Ovary (tissue), 7 donors: ENCODE measurements at regions not wholly inside any gene's neighbourhood (a gene's known extent, or its start where the extent isn't known, plus 50 kb on each side); places are given as distances from the start of the nearest gene placed in this dataset.

Source experiments
- DNase-seq, 5 donors: peaks; one replicate each; pipeline ENCODE4 v3.0.0-alpha.2; 2019 to 2020
- H3K27ac ChIP-seq, 2 donors: fragments of 200-600 bp; one replicate each; pipeline versions ENCODE4 v1.5.1 to v1.8.0; 2019 to 2022
- H3K27me3 ChIP-seq: fragments of 200-600 bp; one replicate; pipeline ENCODE4 v1.8.0; 2022
- H3K36me3 ChIP-seq: fragments of 200-600 bp; sonication (generic); one replicate; pipeline ENCODE4 v1.5.1; 2019
- H3K4me1 ChIP-seq: one replicate; pipeline ENCODE4 v1.8.1; 2013; ENCODE audit warnings: mild to moderate bottlenecking, moderate library complexity; ENCODE audit not compliant: insufficient read depth
- H3K4me3 ChIP-seq: fragments of 200-600 bp; sonication (generic); one replicate; pipeline ENCODE4 v1.5.1; 2017
- H3K9me3 ChIP-seq, 2 donors: fragments of 200-600 bp in 1 of 2; sonication (generic) in 1 of 2; one replicate each; pipeline versions ENCODE4 v1.5.1 to v1.8.1; 2013 to 2019; ENCODE audit warnings: mild to moderate bottlenecking in 1 of 2, moderate library complexity in 1 of 2
- EP300 ChIP-seq: sonication (generic); formaldehyde crosslinking; IDR thresholded peaks from one replicate; pipeline ENCODE4 v1.6.1; 2017; ENCODE audit warnings: antibody characterized with exemption
- POLR2A ChIP-seq: fragments of 450-650 bp; IDR thresholded peaks from one replicate; pipeline ENCODE4 v1.6.1; 2017; ENCODE audit warnings: antibody characterized with exemption, mild to moderate bottlenecking, moderate library complexity
- WGBS, 3 donors: extraction: QIAGEN DNeasy Blood & Tissue Kit in 1 of 3; methylation state at CpG; one replicate each; pipeline versions ENCODE4 v1.1.5 to v1.1.7; 2013 to 2017; 5-methylcytosine and 5-hydroxymethylcytosine counted together
- intact Hi-C, 4 donors: fragments of 100-400 bp; cut with DNase I; formaldehyde crosslinking; loops; one replicate each; pipeline versions ENCODE4 v1.11.0 to v1.15.1; 2022 to 2023
- TF ChIP-seq, protein P1 (sequence below), 3 donors: fragments of 450-650 bp in 2 of 3; fragments of 200-600 bp in 1 of 3; IDR thresholded peaks; one replicate each; pipeline versions ENCODE4 v1.5.1 to v1.8.0; 2016 to 2022; ENCODE audit warnings: antibody characterized with exemption in 3 of 3, mild to moderate bottlenecking in 1 of 3
- donor health status: DM: no; HTN: no; CAD: no; lungs with moderate emphysema.
- donor health status: DM: no; HTN: no; CAD: no.
- donor health status: Bipolar disorder and iron deficiency.
- donor health status: DM: no; HTN: no; CAD: no.
- donor health status: DM: yes; HTN: yes; CAD: no.

GRCh38 chr6:6859722-6860121 is 248.0 kb upstream of the RREB1 start:
- intact Hi-C loops = no loop called here
- Histone ChIP-seq H3K27ac (no peak overlapping the region), H3K4me1 (peaks cover 2% of the 10 kb centered on the region), H3K9me3 (no peaks in the 10 kb centered on the region), H3K36me3 (no peaks in the 10 kb centered on the region), H3K4me3 (no peak overlapping the region), H3K27me3 (no peaks in the 10 kb centered on the region)
- no peak for DNase-seq
- TF ChIP-seq, protein P1, sequence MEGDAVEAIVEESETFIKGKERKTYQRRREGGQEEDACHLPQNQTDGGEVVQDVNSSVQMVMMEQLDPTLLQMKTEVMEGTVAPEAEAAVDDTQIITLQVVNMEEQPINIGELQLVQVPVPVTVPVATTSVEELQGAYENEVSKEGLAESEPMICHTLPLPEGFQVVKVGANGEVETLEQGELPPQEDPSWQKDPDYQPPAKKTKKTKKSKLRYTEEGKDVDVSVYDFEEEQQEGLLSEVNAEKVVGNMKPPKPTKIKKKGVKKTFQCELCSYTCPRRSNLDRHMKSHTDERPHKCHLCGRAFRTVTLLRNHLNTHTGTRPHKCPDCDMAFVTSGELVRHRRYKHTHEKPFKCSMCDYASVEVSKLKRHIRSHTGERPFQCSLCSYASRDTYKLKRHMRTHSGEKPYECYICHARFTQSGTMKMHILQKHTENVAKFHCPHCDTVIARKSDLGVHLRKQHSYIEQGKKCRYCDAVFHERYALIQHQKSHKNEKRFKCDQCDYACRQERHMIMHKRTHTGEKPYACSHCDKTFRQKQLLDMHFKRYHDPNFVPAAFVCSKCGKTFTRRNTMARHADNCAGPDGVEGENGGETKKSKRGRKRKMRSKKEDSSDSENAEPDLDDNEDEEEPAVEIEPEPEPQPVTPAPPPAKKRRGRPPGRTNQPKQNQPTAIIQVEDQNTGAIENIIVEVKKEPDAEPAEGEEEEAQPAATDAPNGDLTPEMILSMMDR (IDR thresholded peaks at IDR 0.05) = no peak
- TF ChIP-seq EP300 (no peak), POLR2A (no peak)
- WGBS, 3 donors = 74 to 83% (median 77%) methylated on average over 5 of the region's 5 CpGs

- intact Hi-C loops = no loop called here
- TF ChIP-seq, protein P1 (IDR thresholded peaks at IDR 0.05) = no peak
- TF ChIP-seq EP300 (no peak), POLR2A (no peak)
- no peak for DNase-seq
- H3K36me3 ChIP-seq = no peaks in the 10 kb centered on the region
- no peaks in the 10 kb centered on the region for H3K27me3 ChIP-seq
- no peaks in the 10 kb centered on the region for H3K9me3 ChIP-seq
- WGBS, 3 donors = 78 to 83% (median 82%) methylated on average over 9 of the region's 9 CpGs
- H3K27ac ChIP-seq = no peak overlapping the region
- H3K4me1 ChIP-seq = peaks cover 2% of the 10 kb centered on the region
- H3K4me3 ChIP-seq = no peak overlapping the region
These were observed 246.9 kb upstream of the RREB1 start for GRCh38 chr6:6860863-6861262.

- WGBS, 3 donors = 82 to 83% (median 83%) methylated on average over 6 of the region's 6 CpGs
These were observed 246.3 kb upstream of the RREB1 start for GRCh38 chr6:6861351-6861894.

GRCh38 chr6:6861995-6862394 is 245.8 kb upstream of the RREB1 start:
- Histone ChIP-seq H3K4me1 (peaks cover 2% of the 10 kb centered on the region), H3K27ac (no peak overlapping the region), H3K9me3 (no peaks in the 10 kb centered on the region), H3K36me3 (no peaks in the 10 kb centered on the region), H3K4me3 (no peak overlapping the region), H3K27me3 (no peaks in the 10 kb centered on the region)
- 90 to 92% (median 91%) methylated on average over 4 of the region's 4 CpGs for WGBS, 3 donors
- intact Hi-C loops = no loop called here
- TF ChIP-seq, protein P1 (IDR thresholded peaks at IDR 0.05) = no peak
- no peak for TF ChIP-seq POLR2A
- TF ChIP-seq EP300 = no peak
- DNase-seq = no peak

More at GRCh38 chr6:6861351-6861894, 246.3 kb upstream of the RREB1 start:
- Histone ChIP-seq H3K9me3 (no peaks in the 10 kb centered on the region), H3K4me1 (peaks cover 2% of the 10 kb centered on the region), H3K27me3 (no peaks in the 10 kb centered on the region), H3K4me3 (no peak overlapping the region), H3K27ac (no peak overlapping the region), H3K36me3 (no peaks in the 10 kb centered on the region)
- TF ChIP-seq EP300 = no peak
- TF ChIP-seq, protein P1 (IDR thresholded peaks at IDR 0.05) = no peak
- TF ChIP-seq POLR2A = no peak
- no peak for DNase-seq
- intact Hi-C loops = no loop called here
